Endothelial cell of umbilical vein (primary cell): ENCODE measurements at regions not wholly inside any gene's neighbourhood (a gene's known extent, or its start where the extent isn't known, plus 50 kb on each side); places are given as distances from the start of the nearest gene placed in this dataset.

ENCODE experiments used
- BruUV-seq: library from RNA; stranded (reverse); fragments of 400-500 nt; replicated peaks from 2 replicates; lab custom pipeline; 2021; lab: Mats Ljungman, UMichigan
- CTCF ChIA-PET: fragments of 300-600, 350-600 bp; sonication (Branson Sonifier 250); formaldehyde crosslinking; loops from one replicate; lab custom pipeline; 2021; ENCODE audit warnings: antibody characterized with exemption, inconsistent platforms; lab: Charles Lee
- POLR2A ChIA-PET: fragments of 300-600, 350-600 bp; sonication (Branson Sonifier 250); formaldehyde crosslinking; loops from one replicate; lab custom pipeline; 2021; ENCODE audit warnings: antibody characterized with exemption, inconsistent platforms; lab: Charles Lee
- DNase-seq: peaks from one replicate; pipeline ENCODE4 v3.0.0-alpha.2; 2011; ENCODE audit warnings: low read depth, low spot score
- FAIRE-seq: peaks from 2 replicates; lab custom pipeline; 2011; peaks lifted over from hg19 to GRCh38; lab: Jason Lieb, UNC
- H2AFZ ChIP-seq: 2 replicates; pipeline ENCODE4 v1.6.0; 2012; ENCODE audit warnings: low read depth, low read length, control low read depth, inconsistent platforms
- H3K27ac ChIP-seq: 2 replicates; pipeline ENCODE4 v1.5.1; 2011; ENCODE audit warnings: low read depth, mild to moderate bottlenecking, control low read depth, low read length, moderate library complexity; ENCODE audit not compliant: insufficient read depth
- H3K27me3 ChIP-seq, 2 experiments: 2 replicates each; pipeline versions ENCODE4 v1.6.0 to v1.6.1; 2011; ENCODE audit warnings: low read length in 2 of 2, mixed read lengths in 1 of 2; ENCODE audit not compliant: control insufficient read depth in 2 of 2, insufficient read depth in 2 of 2
- H3K36me3 ChIP-seq, 2 experiments: 2 replicates in 1 of 2; 3 replicates in 1 of 2; pipeline ENCODE4 v1.5.1; 2011; ENCODE audit warnings: low read length in 2 of 2, mild to moderate bottlenecking in 1 of 2, moderate library complexity in 1 of 2; ENCODE audit not compliant: control insufficient read depth in 2 of 2, insufficient read depth in 2 of 2; ENCODE audit errors: extremely low read depth in 1 of 2
- H3K4me1 ChIP-seq: 3 replicates; pipeline ENCODE4 v1.5.1; 2011; ENCODE audit warnings: mild to moderate bottlenecking, low read length; ENCODE audit not compliant: control insufficient read depth, insufficient read depth; ENCODE audit errors: extremely low read depth
- H3K4me2 ChIP-seq: 2 replicates; pipeline ENCODE4 v1.6.1; 2011; ENCODE audit warnings: low read length, control low read depth, mixed read lengths; ENCODE audit not compliant: insufficient read depth
- H3K4me3 ChIP-seq, 3 experiments: fragments of 200-600 bp in 1 of 3; sonication (generic), shearing (Covaris generic) in 1 of 3; replicated peaks in 1 of 3; 2 replicates each; pipeline ENCODE4 v1.5.1; 2011 to 2016; ENCODE audit warnings: control low read depth in 3 of 3, low read length in 3 of 3, mild to moderate bottlenecking in 2 of 3, inconsistent platforms in 1 of 3, low read depth in 1 of 3, moderate library complexity in 1 of 3; ENCODE audit not compliant: insufficient read depth in 1 of 3
- H3K79me2 ChIP-seq: 2 replicates; pipeline ENCODE4 v1.6.0; 2012; ENCODE audit warnings: low read length, inconsistent platforms; ENCODE audit not compliant: control insufficient read depth, insufficient read depth
- H3K9ac ChIP-seq: replicated peaks from 2 replicates; pipeline ENCODE3; 2011; ENCODE audit warnings: low read length, control low read depth; ENCODE audit not compliant: insufficient read depth; ENCODE audit errors: extremely low read depth
- H3K9me1 ChIP-seq: replicated peaks from 3 replicates; pipeline ENCODE4 v1.6.0; 2011; ENCODE audit warnings: mild to moderate bottlenecking, low read length; ENCODE audit not compliant: control insufficient read depth, insufficient read depth; ENCODE audit errors: extremely low read depth
- H3K9me3 ChIP-seq: replicated peaks from 2 replicates; pipeline ENCODE4 v1.5.1; 2012; ENCODE audit warnings: low read length, inconsistent platforms; ENCODE audit not compliant: control insufficient read depth, insufficient read depth
- H4K20me1 ChIP-seq: replicated peaks from 2 replicates; pipeline ENCODE3; 2011; ENCODE audit warnings: mild to moderate bottlenecking, low read length; ENCODE audit not compliant: control insufficient read depth, insufficient read depth; ENCODE audit errors: extremely low read depth
- CTCF ChIP-seq, 2 donors: IDR thresholded peaks; 1 replicate in 1 of 2; 2 replicates in 1 of 2; pipeline ENCODE4 v1.5.1; 2011; ENCODE audit warnings: low read length in 2 of 2, mild to moderate bottlenecking in 2 of 2, moderate library complexity in 2 of 2, control low read depth in 1 of 2, inconsistent platforms in 1 of 2, low read depth in 1 of 2; ENCODE audit not compliant: insufficient read depth in 1 of 2; ENCODE audit errors: extremely low read depth in 1 of 2
- EZH2 ChIP-seq: IDR thresholded peaks from 2 replicates; pipeline ENCODE4 v1.6.1; 2012; ENCODE audit warnings: borderline replicate concordance, low read depth, mild to moderate bottlenecking, moderate library complexity, low read length, inconsistent platforms; ENCODE audit not compliant: severe bottlenecking
- FOS ChIP-seq: IDR thresholded peaks from 2 replicates; pipeline ENCODE4 v1.6.1; 2011; ENCODE audit warnings: mild to moderate bottlenecking, low read length, moderate library complexity, borderline replicate concordance; ENCODE audit not compliant: insufficient read depth
- GATA2 ChIP-seq: IDR thresholded peaks from 2 replicates; pipeline ENCODE4 v1.7.0; 2011; ENCODE audit warnings: low read depth, mild to moderate bottlenecking, moderate library complexity, mixed read lengths, low read length; ENCODE audit not compliant: insufficient read length, insufficient read depth
- JUN ChIP-seq: IDR thresholded peaks from 2 replicates; pipeline ENCODE4 v1.6.1; 2011; ENCODE audit warnings: borderline replicate concordance, low read depth; ENCODE audit not compliant: insufficient read length, insufficient read depth
- MAX ChIP-seq: IDR thresholded peaks from 2 replicates; pipeline ENCODE4 v1.6.1; 2011; ENCODE audit not compliant: insufficient read depth, insufficient read length
- MYC ChIP-seq: IDR thresholded peaks from one replicate; pipeline ENCODE4 v1.6.1; 2011; ENCODE audit warnings: mild to moderate bottlenecking, low read depth, low read length
- POLR2A ChIP-seq: IDR thresholded peaks from 2 replicates; pipeline ENCODE4 v1.6.1; 2012; ENCODE audit warnings: low read depth, mild to moderate bottlenecking, control low read depth, low read length
- POLR2AphosphoS5 ChIP-seq: IDR thresholded peaks from 2 replicates; pipeline ENCODE4 v1.6.1; 2012; ENCODE audit warnings: low read depth, mild to moderate bottlenecking, control low read depth, low read length, moderate library complexity; ENCODE audit not compliant: insufficient read depth
- dilution Hi-C: fragments of 300-500 bp; cut with MboI; formaldehyde crosslinking; loops from one replicate; pipeline ENCODE4 v1.15.0; 2019; ENCODE audit warnings: low sequenced_read_pairs; ENCODE audit not compliant: extremely low pct_ligation_motif_present
- intact Hi-C: fragments of 100-400 bp; cut with micrococcal nuclease; formaldehyde crosslinking; loops from one replicate; pipeline ENCODE4 v1.10.0; 2022

- Histone ChIP-seq H3K4me3 (no peak overlapping the region), H3K36me3 (no peaks in the 10 kb centered on the region), H3K27me3 (no peaks in the 10 kb centered on the region), H3K79me2 (no peaks in the 10 kb centered on the region), H3K9ac (no peak overlapping the region), H3K4me2 (no peak overlapping the region), H2AFZ (no peak overlapping the region), H3K9me1 (no peaks in the 10 kb centered on the region), H3K27ac (no peak overlapping the region), H3K9me3 (peaks cover 15% of the 10 kb centered on the region), H4K20me1 (no peaks in the 10 kb centered on the region), H3K4me1 (no peaks in the 10 kb centered on the region)
- TF ChIP-seq JUN (no peak), CTCF (IDR thresholded peaks at IDR 0.05; ENCODE audit: extremely low read depth in 1 of 2, insufficient read depth in 1 of 2, low read depth in 1 of 2, low read length in 2 of 2) (no peak), MYC (no peak), FOS (no peak), EZH2 (no peak), POLR2AphosphoS5 (no peak), GATA2 (no peak), POLR2A (no peak), MAX (no peak)
- POLR2A ChIA-PET, result no interaction called here
- DNase-seq (no peak), FAIRE-seq (no peak)
- BruUV-seq, result no TSS peak
- CTCF ChIA-PET, result no interaction called here
- dilution Hi-C loops, result no loop called here
- intact Hi-C loops, result no loop called here
Observed at GRCh38 chr22:48224332-48224731, 1461.9 kb downstream of the TBC1D22A start.
